SU-DHL-6 (cell line): ENCODE measurements at regions not wholly inside any gene's neighbourhood (a gene's known extent, or its start where the extent isn't known, plus 50 kb on each side); places are given as distances from the start of the nearest gene placed in this dataset.

Source experiments
- H2AFZ ChIP-seq: fragments of 200-600 bp; sonication (generic); 2 replicates; pipeline ENCODE4 v1.6.1; 2014; ENCODE audit warnings: low read depth, mild to moderate bottlenecking, moderate library complexity, mixed read lengths, antibody characterized with exemption, low read length; ENCODE audit not compliant: severe bottlenecking
- H3F3A ChIP-seq: fragments of 200-600 bp; shearing (Covaris generic); 2 replicates; pipeline ENCODE4 v1.6.0; 2016; ENCODE audit warnings: antibody characterized with exemption, mild to moderate bottlenecking; ENCODE audit not compliant: insufficient read depth
- H3K27ac ChIP-seq: fragments of 200-600 bp; sonication (generic); 2 replicates; pipeline ENCODE4 v1.5.1; 2016; ENCODE audit warnings: low read depth, mild to moderate bottlenecking, low read length, moderate library complexity, mixed read lengths
- H3K27me3 ChIP-seq: fragments of 200-600 bp; sonication (generic), shearing (Covaris generic); 2 replicates; pipeline ENCODE4 v1.6.0; 2014; ENCODE audit warnings: mild to moderate bottlenecking, low read length
- H3K36me3 ChIP-seq: fragments of 200-600 bp; sonication (generic); 2 replicates; pipeline ENCODE4 v1.6.1; 2014; ENCODE audit warnings: mild to moderate bottlenecking, low read length, mixed read lengths
- H3K4me2 ChIP-seq: fragments of 300-600, 200-600 bp; shearing (Covaris generic), sonication (generic); 2 replicates; pipeline ENCODE4 v1.6.0; 2014; ENCODE audit warnings: low read length, low read depth, mild to moderate bottlenecking; ENCODE audit not compliant: poor library complexity, severe bottlenecking
- H3K4me3 ChIP-seq: fragments of 200-600 bp; sonication (generic); 2 replicates; pipeline ENCODE4 v1.5.1; 2014; ENCODE audit warnings: antibody characterized with exemption, low read length, mild to moderate bottlenecking, mixed read lengths; ENCODE audit not compliant: insufficient read depth, poor library complexity, severe bottlenecking
- H3K79me2 ChIP-seq: fragments of 200-600 bp; sonication (generic); 2 replicates; pipeline ENCODE4 v1.6.1; 2014; ENCODE audit warnings: mild to moderate bottlenecking, low read length, moderate library complexity; ENCODE audit not compliant: insufficient read depth
- H3K9ac ChIP-seq: fragments of 200-600 bp; sonication (generic); 2 replicates; pipeline ENCODE4 v1.7.0; 2014; ENCODE audit warnings: mild to moderate bottlenecking, low read length
- H3K9me2 ChIP-seq: fragments of 200-600 bp; sonication (generic); replicated peaks from 2 replicates; pipeline ENCODE4 v1.6.1; 2014; ENCODE audit warnings: low read length; ENCODE audit not compliant: insufficient read depth
- H3K9me3 ChIP-seq: fragments of 200-600 bp; sonication (generic); 2 replicates; pipeline ENCODE4 v1.6.1; 2014; ENCODE audit warnings: low read length, mixed read lengths; ENCODE audit not compliant: insufficient read depth
- H4K20me1 ChIP-seq: fragments of 200-600 bp; sonication (generic); 2 replicates; pipeline ENCODE4 v1.6.1; 2014; ENCODE audit warnings: low read depth, mild to moderate bottlenecking, antibody characterized with exemption, low read length, moderate library complexity, mixed read lengths
- CTCF ChIP-seq: fragments of 200-600 bp; sonication (generic); IDR thresholded peaks from one replicate; pipeline ENCODE4 v1.5.1; 2017; ENCODE audit warnings: antibody characterized with exemption, mild to moderate bottlenecking, low read length, moderate library complexity; ENCODE audit not compliant: insufficient read depth, poor library complexity, severe bottlenecking
- EZH2phosphoT487 ChIP-seq: fragments of 200-600 bp; sonication (generic), shearing (Covaris generic); conservative IDR thresholded peaks from 2 replicates; pipeline ENCODE4 v1.6.1; 2018; ENCODE audit warnings: mild to moderate bottlenecking, antibody characterized with exemption, low read length, moderate library complexity, mixed read lengths

GRCh38 chr2:6027066-6027465, 334.9 kb downstream of the SOX11 start:
- Histone ChIP-seq H4K20me1 (no peaks in the 10 kb centered on the region), H3K4me3 (no peak overlapping the region), H3K79me2 (no peaks in the 10 kb centered on the region), H3K9ac (no peak overlapping the region), H3F3A (no peaks in the 10 kb centered on the region), H2AFZ (no peak overlapping the region), H3K27ac (no peak overlapping the region), H3K27me3 (no peaks in the 10 kb centered on the region), H3K9me2 (no peaks in the 10 kb centered on the region), H3K9me3 (no peaks in the 10 kb centered on the region), H3K36me3 (no peaks in the 10 kb centered on the region), H3K4me2 (no peak overlapping the region)
- TF ChIP-seq CTCF: no peak
- no peak for TF ChIP-seq EZH2phosphoT487

GRCh38 chr2:6031200-6031867, 339.1 kb downstream of the SOX11 start:
- no peaks in the 10 kb centered on the region for H3K9me2 ChIP-seq
- no peaks in the 10 kb centered on the region for H3K27me3 ChIP-seq
- TF ChIP-seq CTCF (no peak), EZH2phosphoT487 (no peak)
- no peak overlapping the region for H3K27ac ChIP-seq
- no peak overlapping the region for H3K4me2 ChIP-seq
- H4K20me1 ChIP-seq: no peaks in the 10 kb centered on the region
- no peaks in the 10 kb centered on the region for H3K9me3 ChIP-seq
- no peaks in the 10 kb centered on the region for H3K79me2 ChIP-seq
- H3K36me3 ChIP-seq: no peaks in the 10 kb centered on the region
- H3K4me3 ChIP-seq: no peak overlapping the region
- no peak overlapping the region for H2AFZ ChIP-seq
- no peak overlapping the region for H3K9ac ChIP-seq
- no peaks in the 10 kb centered on the region for H3F3A ChIP-seq

- TF ChIP-seq EZH2phosphoT487 (no peak), CTCF (no peak)
Measured at GRCh38 chr2:6036211-6036610, 344.0 kb downstream of the SOX11 start.

More at GRCh38 chr2:6036211-6036610, 344.0 kb downstream of the SOX11 start:
- Histone ChIP-seq H3K27ac (no peak overlapping the region), H2AFZ (no peak overlapping the region), H3K27me3 (no peaks in the 10 kb centered on the region), H3K9me3 (peaks cover 6% of the 10 kb centered on the region; the same call in 1 of the 2 replicates), H3K79me2 (no peaks in the 10 kb centered on the region), H3K4me3 (no peak overlapping the region), H4K20me1 (no peaks in the 10 kb centered on the region), H3F3A (no peaks in the 10 kb centered on the region), H3K36me3 (no peaks in the 10 kb centered on the region), H3K9ac (no peak overlapping the region), H3K9me2 (no peaks in the 10 kb centered on the region), H3K4me2 (no peak overlapping the region)
